ENCODE measurements at regions not wholly inside any gene's neighbourhood (a gene's known extent, or its start where the extent isn't known, plus 50 kb on each side); places are given as distances from the start of the nearest gene placed in this dataset.

DNA sequence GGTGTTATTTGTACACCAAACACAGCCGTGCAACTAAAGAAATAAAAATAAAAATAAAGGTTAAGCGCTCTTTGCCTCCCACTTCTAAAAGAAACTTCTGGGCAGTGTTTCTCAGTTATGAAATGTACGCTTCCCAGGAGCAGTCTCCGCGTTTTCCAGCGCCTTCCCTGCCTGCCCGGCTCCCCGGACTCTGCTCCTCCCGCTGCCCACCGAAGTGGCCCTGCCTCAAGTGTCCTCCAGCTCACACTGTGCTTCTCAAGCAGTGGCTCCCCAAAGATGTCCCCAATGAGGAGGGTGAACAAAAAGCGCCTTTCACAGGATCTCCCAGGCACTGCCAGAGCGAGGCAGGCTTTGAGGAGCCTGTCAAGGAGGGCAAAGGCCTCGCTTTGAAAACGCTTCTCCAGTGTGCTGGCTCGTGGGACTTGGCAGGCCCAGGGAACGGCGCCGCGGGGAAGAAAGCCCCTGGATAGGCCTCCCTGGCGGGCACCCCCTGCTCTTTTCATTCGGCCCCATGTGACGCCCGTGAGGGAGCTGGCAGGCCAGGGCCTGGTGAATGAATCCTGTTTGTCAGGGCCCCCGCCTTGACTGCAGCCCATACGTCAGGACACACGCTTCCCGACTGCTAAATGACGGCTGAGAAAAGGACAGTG lies 187.1 kb downstream of the FOXO1 start:
- TF ChIP-seq POLR2AphosphoS5 (IDR thresholded peaks at IDR 0.05) (no peak), POLR2A (IDR thresholded peaks at IDR 0.05) (no peak)
- TF ChIP-seq, protein P1, sequence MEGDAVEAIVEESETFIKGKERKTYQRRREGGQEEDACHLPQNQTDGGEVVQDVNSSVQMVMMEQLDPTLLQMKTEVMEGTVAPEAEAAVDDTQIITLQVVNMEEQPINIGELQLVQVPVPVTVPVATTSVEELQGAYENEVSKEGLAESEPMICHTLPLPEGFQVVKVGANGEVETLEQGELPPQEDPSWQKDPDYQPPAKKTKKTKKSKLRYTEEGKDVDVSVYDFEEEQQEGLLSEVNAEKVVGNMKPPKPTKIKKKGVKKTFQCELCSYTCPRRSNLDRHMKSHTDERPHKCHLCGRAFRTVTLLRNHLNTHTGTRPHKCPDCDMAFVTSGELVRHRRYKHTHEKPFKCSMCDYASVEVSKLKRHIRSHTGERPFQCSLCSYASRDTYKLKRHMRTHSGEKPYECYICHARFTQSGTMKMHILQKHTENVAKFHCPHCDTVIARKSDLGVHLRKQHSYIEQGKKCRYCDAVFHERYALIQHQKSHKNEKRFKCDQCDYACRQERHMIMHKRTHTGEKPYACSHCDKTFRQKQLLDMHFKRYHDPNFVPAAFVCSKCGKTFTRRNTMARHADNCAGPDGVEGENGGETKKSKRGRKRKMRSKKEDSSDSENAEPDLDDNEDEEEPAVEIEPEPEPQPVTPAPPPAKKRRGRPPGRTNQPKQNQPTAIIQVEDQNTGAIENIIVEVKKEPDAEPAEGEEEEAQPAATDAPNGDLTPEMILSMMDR (IDR thresholded peaks at IDR 0.05), result no peak

Measured in breast epithelium (tissue), 3 donors.